Thoracic aorta (tissue), 2 donors: ENCODE measurements at regions not wholly inside any gene's neighbourhood (a gene's known extent, or its start where the extent isn't known, plus 50 kb on each side); places are given as distances from the start of the nearest gene placed in this dataset.

Experiments used
- ATAC-seq: fragments of 150-250 bp; one replicate; pipeline ENCODE4 v1.8.0; 2017; ENCODE audit warnings: low read depth; ENCODE audit not compliant: insufficient number of reproducible peaks, low FRiP score
- DNase-seq: peaks from one replicate; pipeline ENCODE4 v3.0.0-alpha.2; 2020; ENCODE audit warnings: low spot score
- H3K27ac ChIP-seq, 2 donors: fragments of 200-600 bp; sonication (generic); 1 replicate in 1 of 2; 2 replicates in 1 of 2; pipeline ENCODE4 v1.5.1; 2016; ENCODE audit warnings: mild to moderate bottlenecking in 2 of 2, moderate library complexity in 2 of 2
- H3K27me3 ChIP-seq: fragments of 200-600 bp; sonication (generic); replicated peaks from 2 replicates; pipeline ENCODE4 v1.6.0; 2016; ENCODE audit warnings: mild to moderate bottlenecking; ENCODE audit not compliant: insufficient read depth
- H3K36me3 ChIP-seq: fragments of 200-600 bp; sonication (generic); one replicate; pipeline ENCODE4 v1.5.1; 2016
- H3K4me1 ChIP-seq, 2 donors: fragments of 200-600 bp; sonication (generic); 1 replicate in 1 of 2; 2 replicates in 1 of 2; pipeline versions ENCODE4 v1.5.1 to v1.6.0; 2016; ENCODE audit warnings: low read depth in 2 of 2, mild to moderate bottlenecking in 1 of 2; ENCODE audit not compliant: control insufficient read depth in 1 of 2
- H3K4me3 ChIP-seq: fragments of 200-600 bp; sonication (generic); 2 replicates; pipeline ENCODE4 v1.5.1; 2016; ENCODE audit warnings: mild to moderate bottlenecking
- H3K9me3 ChIP-seq: fragments of 200-600 bp; sonication (generic); 2 replicates; pipeline ENCODE4 v1.5.1; 2016
- TF ChIP-seq, protein P1 (sequence below): fragments of 200-600 bp; sonication (generic); IDR thresholded peaks from one replicate; pipeline ENCODE4 v1.5.1; 2019; ENCODE audit warnings: antibody characterized with exemption

DNA sequence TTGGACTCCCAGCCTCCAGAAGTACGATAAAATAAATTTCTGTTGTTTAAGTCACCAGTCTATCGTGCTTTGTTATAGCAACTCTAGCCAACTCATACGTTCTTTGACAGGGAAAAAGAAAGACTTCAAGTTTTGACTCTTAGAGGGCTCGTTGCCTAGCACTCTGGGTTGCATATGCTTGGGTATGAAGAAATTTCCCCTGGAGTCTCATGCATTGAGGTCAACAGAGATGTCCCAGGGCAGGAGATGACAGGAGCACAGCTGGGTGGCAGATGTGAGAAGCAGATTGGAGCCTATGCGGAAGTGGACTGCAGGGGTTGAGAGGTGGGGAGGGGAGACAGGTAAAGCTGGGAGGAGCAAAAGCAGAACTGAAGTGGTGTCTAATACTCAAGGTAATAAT, 63.3 kb upstream of the JAZF1 start:
- Histone ChIP-seq H3K36me3 (no peaks in the 10 kb centered on the region), H3K27ac (no peak overlapping the region), H3K9me3 (no peaks in the 10 kb centered on the region), H3K27me3 (no peaks in the 10 kb centered on the region), H3K4me3 (no peak overlapping the region), H3K4me1 (no peaks in the 10 kb centered on the region)
- ATAC-seq (no peak), DNase-seq (no peak)
- TF ChIP-seq, protein P1, sequence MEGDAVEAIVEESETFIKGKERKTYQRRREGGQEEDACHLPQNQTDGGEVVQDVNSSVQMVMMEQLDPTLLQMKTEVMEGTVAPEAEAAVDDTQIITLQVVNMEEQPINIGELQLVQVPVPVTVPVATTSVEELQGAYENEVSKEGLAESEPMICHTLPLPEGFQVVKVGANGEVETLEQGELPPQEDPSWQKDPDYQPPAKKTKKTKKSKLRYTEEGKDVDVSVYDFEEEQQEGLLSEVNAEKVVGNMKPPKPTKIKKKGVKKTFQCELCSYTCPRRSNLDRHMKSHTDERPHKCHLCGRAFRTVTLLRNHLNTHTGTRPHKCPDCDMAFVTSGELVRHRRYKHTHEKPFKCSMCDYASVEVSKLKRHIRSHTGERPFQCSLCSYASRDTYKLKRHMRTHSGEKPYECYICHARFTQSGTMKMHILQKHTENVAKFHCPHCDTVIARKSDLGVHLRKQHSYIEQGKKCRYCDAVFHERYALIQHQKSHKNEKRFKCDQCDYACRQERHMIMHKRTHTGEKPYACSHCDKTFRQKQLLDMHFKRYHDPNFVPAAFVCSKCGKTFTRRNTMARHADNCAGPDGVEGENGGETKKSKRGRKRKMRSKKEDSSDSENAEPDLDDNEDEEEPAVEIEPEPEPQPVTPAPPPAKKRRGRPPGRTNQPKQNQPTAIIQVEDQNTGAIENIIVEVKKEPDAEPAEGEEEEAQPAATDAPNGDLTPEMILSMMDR = no peak

DNA sequence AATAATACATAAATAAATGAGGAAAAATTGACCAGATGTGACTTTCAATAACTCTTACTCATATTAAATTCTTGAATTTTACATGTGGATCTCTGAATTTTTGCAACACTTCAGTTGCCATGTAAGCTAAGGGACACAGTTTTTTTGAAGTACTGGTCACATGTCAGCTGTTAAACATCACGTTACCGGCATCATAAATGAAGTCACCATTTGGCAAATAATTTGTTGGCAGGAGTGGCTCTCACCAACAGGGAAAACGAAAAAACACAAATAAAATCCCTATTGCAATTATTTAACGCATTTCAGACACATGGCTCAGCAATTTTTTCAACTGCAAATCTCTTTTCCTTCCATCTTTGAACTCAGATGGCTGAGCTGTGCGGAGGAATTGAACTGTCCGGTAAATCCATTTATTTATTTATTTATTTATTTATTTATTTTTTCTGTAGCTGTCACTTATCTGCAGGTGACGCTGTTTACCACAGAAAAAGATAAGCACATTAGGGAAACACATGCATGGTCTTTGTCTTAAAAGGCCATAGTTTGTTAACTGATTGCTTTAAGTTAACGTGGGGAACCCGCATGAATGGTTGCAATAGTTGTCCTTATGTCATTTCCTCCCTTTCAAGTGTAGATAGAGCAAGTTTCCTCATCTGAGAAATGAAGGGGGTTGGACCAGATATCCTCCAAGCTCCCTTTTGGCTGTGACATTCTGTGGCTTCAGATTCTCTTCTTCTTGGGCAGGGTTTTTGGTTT, 64.7 kb upstream of the JAZF1 start:
- no peaks in the 10 kb centered on the region for H3K36me3 ChIP-seq
- TF ChIP-seq, protein P1 = no peak
- H3K4me3 ChIP-seq = no peak overlapping the region
- no peak for ATAC-seq
- no peak overlapping the region for H3K27ac ChIP-seq
- no peak for DNase-seq
- no peaks in the 10 kb centered on the region for H3K4me1 ChIP-seq
- H3K27me3 ChIP-seq = no peaks in the 10 kb centered on the region
- H3K9me3 ChIP-seq = no peaks in the 10 kb centered on the region

DNA sequence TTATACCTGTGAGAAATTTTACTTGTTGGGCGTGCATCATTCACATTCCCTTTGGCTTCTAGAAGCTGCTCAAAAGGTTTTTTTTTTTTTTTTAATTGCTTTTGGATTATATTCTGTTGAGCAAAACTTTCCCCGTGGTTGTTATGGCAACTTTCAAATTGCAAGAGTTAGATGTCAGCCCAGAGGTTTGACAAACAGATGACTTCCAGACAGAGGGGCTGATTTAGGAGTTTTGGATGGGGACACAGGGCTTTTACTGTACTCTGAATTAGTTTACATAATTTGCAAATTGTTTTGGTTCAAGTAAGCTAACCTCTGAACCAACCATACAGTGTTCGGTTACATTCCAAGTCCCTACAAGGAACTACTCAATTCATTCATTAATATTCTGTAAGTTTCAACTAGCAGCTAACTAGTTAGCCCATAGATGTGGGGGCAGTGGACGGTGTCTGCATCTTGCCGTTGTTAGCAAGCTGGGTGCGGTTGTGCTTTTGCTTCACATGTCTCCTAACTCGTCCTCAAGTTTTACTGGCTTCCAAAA, 66.4 kb upstream of the JAZF1 start:
- Histone ChIP-seq H3K36me3 (no peaks in the 10 kb centered on the region), H3K4me3 (no peak overlapping the region), H3K27ac (no peak overlapping the region), H3K4me1 (no peaks in the 10 kb centered on the region), H3K27me3 (no peaks in the 10 kb centered on the region), H3K9me3 (no peaks in the 10 kb centered on the region)
- TF ChIP-seq, protein P1 = no peak
- DNase-seq = no peak
- no peak for ATAC-seq

DNA sequence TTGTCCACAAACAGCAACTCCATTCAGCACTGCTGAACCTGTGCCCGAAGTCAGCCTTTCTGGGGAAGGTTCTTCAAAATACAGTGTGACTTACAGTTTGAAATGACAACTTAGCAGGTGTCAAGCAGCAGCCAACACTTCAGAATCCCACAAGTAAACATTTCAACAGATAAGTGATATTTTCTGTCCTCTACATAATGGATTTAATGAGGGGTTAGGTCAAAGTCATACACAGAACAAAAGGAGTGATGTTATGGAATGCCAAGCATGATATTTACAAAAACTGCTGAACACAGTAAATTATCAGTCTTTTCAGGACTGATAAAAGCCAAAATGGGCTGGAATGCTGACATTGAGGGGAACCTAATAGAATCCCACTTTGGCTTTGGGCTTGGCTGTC, 77.6 kb upstream of the JAZF1 start:
- TF ChIP-seq, protein P1 = no peak
- no peak overlapping the region for H3K4me3 ChIP-seq
- H3K4me1 ChIP-seq = no peaks in the 10 kb centered on the region
- no peak overlapping the region for H3K27ac ChIP-seq
- H3K36me3 ChIP-seq = no peaks in the 10 kb centered on the region
- ATAC-seq = no peak
- DNase-seq = no peak
- H3K27me3 ChIP-seq = no peaks in the 10 kb centered on the region
- H3K9me3 ChIP-seq = no peaks in the 10 kb centered on the region

DNA sequence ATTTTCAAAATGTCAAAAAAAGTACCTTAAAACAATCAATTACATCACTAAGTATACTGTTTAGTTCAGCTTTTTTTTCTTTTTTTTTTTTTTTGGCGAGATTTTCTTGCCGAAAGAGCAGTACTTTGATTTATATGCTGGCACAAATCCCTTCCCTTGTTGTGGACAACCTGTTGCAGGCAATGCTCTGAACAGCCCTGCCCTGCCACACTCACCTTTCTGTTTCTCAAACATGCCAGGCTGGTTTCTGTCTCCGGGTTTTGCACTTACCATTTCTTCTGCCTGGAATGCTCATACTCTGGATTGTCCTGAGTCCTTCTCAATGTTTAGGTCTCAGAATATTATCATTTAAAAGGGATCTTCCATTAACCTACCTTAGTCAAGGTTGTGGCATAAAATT, 80.4 kb upstream of the JAZF1 start:
- DNase-seq (no peak), ATAC-seq (no peak)
- no peaks in the 10 kb centered on the region for H3K36me3 ChIP-seq
- H3K4me3 ChIP-seq = no peak overlapping the region
- TF ChIP-seq, protein P1 = no peak
- H3K9me3 ChIP-seq = no peaks in the 10 kb centered on the region
- no peaks in the 10 kb centered on the region for H3K4me1 ChIP-seq
- no peaks in the 10 kb centered on the region for H3K27me3 ChIP-seq
- no peak overlapping the region for H3K27ac ChIP-seq
